NCI-H460 (cell line): ENCODE measurements at regions not wholly inside any gene's neighbourhood (a gene's known extent, or its start where the extent isn't known, plus 50 kb on each side); places are given as distances from the start of the nearest gene placed in this dataset.
"Not testable (repeated sequence)": the region's sequence is repeated elsewhere in the genome, so short reads cannot be mapped to it uniquely, and the experiment has no call there.

ENCODE experiments used
- DNase-seq: peaks from one replicate; pipeline ENCODE4 v3.0.0-alpha.2; 2016; ENCODE audit warnings: low read depth; ENCODE audit errors: extremely low read depth

GRCh38 chr5:130624805-130625204 lies 540.3 kb downstream of the HINT1 start:
- DNase-seq: no peak

GRCh38 chr5:130616161-130616560 lies 548.9 kb downstream of the HINT1 start:
- DNase-seq: no peak

GRCh38 chr5:130605234-130605633 lies 559.8 kb downstream of the HINT1 start:
- DNase-seq: peak; percentile 26

GRCh38 chr5:130596647-130597046 lies 568.4 kb downstream of the HINT1 start:
- not testable (repeated sequence) for DNase-seq

- DNase-seq: no peak
These were observed 584.8 kb downstream of the HINT1 start for GRCh38 chr5:130580264-130580663.

DNA sequence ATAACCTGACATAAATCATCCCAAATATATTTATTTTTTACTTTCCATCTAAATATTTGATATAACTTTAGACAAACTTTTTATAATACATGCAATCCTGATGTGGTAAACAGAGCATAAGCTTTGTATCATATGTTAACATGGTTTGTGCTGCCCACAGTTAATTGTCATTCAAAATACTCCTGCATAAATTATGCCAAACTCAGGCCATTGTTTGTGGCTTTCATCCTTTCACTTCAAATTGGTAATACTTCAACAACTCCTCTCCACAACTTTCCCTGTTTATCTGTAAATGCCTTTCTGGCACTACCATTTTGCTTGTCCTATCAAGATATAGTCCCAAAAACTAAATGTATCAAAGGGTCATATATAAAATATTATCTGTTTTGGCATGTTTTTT lies 586.7 kb downstream of the HINT1 start:
- no peak for DNase-seq

GRCh38 chr5:130571076-130571475 lies 594.0 kb downstream of the HINT1 start:
- DNase-seq: no peak

DNA sequence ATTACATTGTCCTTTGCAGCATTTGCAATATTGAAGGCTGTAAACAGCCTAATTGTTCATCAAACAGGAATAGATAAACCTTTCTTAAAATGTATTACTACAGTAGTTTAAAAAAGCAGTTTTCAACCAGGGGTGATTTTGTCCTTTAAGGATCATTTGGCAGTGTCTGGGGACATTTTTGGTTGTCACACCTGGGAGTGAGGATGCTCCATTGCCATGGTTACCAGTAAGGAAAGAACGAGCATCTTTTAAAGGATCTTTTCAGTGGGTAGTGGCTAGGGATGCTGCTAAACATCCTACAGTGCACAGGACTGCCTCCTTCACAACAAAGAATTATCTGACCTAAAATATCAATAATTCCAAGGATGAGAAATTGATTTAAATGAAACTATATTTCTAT lies 596.3 kb downstream of the HINT1 start:
- no peak for DNase-seq

GRCh38 chr5:130555429-130555828 lies 609.6 kb downstream of the HINT1 start:
- DNase-seq: no peak

DNA sequence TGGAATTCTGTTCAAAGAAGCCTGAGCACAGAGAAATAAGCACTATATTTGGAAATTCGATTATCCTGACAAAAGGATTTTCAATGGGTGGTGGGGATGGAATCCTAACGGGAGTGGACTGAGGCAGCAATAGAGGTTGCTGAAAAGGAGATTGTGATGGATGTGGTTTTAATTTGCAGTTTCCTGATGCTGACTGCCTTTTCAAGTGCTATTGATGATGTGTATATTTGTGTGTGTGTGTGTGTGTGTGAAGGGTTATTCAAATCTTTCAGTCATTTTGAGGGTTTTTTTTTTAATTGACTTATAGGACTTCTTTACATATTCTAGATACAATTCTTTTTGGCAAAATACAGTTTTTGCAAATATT lies 614.5 kb downstream of the HINT1 start:
- DNase-seq: no peak

- DNase-seq: peak; percentile 79
These were observed 615.0 kb downstream of the HINT1 start for GRCh38 chr5:130549884-130550561.

DNA sequence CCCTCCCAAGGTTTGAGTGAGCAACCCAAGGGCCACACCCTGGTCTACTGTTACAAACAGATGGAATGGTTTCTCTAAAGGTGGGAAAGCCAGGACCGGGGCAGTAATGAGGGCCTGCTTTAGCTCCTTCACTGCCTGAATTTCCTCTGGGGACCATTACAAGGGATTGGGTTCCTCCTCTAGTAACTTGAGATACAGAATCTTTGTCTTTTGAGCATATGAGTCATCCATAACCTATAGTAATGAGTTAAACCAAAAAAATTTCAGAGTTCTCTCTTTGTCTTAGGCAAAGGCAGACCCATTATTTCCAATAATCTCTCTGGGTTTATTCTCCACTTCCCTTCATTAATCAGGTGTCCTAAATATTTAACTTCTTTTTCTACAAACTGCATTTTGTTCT lies 618.8 kb downstream of the HINT1 start:
- DNase-seq: no peak

DNA sequence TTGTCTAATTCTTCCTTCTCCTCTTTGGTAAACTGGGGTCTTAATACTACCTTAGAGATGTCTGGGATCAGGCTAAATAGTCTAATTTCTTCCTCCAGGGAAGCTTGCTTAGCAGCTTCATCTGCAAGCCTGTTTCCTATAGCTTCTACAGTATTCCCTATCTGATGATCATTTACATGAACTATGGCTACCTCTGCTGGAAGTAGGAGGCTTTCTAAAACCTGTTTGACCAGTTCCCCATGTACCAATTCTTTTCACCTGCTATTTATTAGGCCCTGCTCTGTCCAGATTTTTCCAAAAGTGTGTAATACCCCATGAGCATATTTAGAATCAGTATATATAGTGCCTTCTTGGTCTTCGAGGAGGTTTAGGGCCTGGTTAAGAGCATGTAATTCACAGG lies 619.8 kb downstream of the HINT1 start:
- no peak for DNase-seq

GRCh38 chr5:130541617-130542221 lies 623.3 kb downstream of the HINT1 start:
- DNase-seq: no peak

GRCh38 chr5:130536691-130537090 lies 628.4 kb downstream of the HINT1 start:
- DNase-seq: no peak

- no peak for DNase-seq
These were observed 628.5 kb downstream of the CHSY3 start for GRCh38 chr5:130532786-130533185.

DNA sequence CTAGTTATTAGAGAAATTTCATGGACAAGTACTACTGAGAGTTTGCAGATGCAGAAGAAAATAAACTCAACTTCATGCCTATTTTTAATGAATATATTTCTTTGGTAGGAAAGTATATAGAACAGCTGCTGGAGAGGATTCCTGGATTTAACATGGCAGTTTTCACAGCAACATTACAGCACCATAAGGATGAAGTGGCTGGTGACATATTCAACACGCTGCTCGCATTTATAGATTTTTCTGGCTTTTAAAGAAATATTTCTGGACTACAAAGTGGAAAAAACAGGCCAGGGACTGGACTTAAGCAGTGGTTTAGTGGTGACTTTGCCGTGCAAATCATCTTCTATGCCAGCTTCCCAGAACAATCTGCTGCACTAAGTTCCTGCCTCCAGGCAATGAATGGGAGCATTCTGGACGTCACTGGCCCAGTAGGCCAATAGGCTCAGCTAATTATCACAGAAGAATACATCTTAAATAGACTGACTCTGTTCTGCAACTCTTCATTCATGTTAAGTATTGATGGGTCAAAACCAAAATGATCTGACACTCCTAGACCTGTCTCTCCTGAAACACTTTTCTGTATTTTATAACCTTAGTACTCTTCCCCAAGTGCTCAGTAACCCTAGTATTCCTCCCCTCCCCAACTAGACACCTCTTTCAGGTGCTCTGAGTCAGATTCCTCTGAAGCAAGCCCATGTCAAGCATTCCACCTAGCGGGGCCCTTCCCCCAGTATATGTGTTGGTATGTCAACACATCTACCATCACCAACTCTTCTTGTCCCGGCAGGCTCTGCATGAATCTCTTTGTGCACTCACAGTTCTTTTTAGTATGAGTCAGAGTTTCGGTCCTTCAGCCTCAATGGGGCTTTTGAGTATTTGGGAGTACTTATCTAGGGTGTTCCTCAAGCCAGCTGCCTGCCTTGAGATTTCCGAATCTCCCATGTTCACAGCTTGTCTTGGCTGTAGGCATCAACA lies 625.5 kb downstream of the CHSY3 start:
- no peak for DNase-seq

- no peak for DNase-seq
These were observed 624.8 kb downstream of the CHSY3 start for GRCh38 chr5:130529111-130529510.

DNA sequence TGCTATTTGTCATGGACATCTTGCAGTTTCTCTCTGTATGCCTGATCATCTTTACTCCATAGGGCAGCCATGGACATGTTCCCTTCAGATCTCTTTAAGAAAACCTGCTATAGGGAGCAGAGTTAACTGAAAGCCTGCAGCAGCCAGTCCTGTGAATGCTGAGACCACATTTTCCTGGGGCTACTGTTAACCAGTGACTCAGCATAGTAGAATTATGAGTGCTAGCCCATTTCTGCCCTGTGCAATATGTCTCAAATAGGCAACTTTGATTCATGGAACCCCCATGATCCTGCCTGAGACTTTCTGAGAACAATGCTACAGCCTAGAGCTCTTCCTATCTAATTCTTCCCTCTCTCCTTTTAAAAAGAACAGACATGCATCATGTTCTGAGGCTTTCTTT lies 624.2 kb downstream of the CHSY3 start:
- DNase-seq: no peak

DNA sequence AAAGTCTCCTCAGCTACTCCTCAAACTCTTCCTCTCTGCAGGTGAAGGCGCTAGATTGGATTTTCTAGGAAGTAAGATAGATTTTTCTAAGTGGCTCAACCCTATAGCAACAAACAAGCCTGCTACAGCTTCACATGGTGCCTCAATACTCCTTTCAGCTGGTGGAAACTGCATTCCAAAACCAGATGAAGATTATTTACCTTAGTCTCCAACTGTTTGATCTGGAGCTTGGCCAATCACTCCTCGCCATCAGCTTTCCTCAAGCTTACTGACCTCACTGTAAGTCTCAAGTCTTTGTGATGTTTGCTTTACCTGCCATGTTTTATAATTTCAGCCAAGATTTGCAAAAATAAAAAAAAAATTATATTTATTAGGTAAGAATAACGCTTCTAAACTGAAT lies 622.4 kb downstream of the CHSY3 start:
- peak; percentile 59 for DNase-seq

DNA sequence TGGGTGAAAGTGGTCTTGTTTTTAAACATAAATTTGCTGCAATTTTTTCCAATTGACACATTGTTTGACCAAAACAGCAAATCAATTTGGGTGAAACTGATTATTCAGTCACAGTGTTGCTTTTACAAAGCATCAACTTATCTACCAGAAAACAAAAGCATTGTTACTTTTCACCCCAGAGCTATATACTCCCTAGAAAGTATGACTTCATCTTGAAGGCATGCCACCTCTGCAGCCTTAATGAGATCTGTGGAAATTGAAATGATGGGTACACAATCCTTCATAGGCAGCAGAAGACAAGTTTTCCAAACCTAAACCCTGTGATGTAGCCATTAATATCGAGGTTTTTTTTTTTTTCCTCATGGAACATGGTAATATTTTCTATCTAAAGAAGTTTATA lies 615.9 kb downstream of the CHSY3 start:
- DNase-seq: no peak
